Calu3 (cell line): ENCODE measurements at regions not wholly inside any gene's neighbourhood (a gene's known extent, or its start where the extent isn't known, plus 50 kb on each side); places are given as distances from the start of the nearest gene placed in this dataset.

Experiments used
- BruUV-seq: library from RNA; stranded (reverse); fragments of 400-500 nt; replicated peaks from 2 replicates; lab custom pipeline; 2021; lab: Mats Ljungman, UMichigan
- CTCF ChIA-PET: fragments of 300-600 bp; sonication (Branson Sonifier 250); formaldehyde crosslinking; loops from one replicate; lab custom pipeline; 2022; ENCODE audit warnings: antibody characterized with exemption; lab: Charles Lee
- DNase-seq: peaks from one replicate; pipeline ENCODE4 v3.0.0; 2022
- H3K27ac Mint-ChIP-seq: one replicate; pipeline ENCODE4 v1.8.0; 2022; ENCODE audit warnings: mixed read lengths; ENCODE audit not compliant: unreplicated experiment
- H3K27me3 Mint-ChIP-seq: one replicate; pipeline ENCODE4 v1.8.0; 2022; ENCODE audit warnings: mixed read lengths; ENCODE audit not compliant: unreplicated experiment
- H3K36me3 Mint-ChIP-seq: one replicate; pipeline ENCODE4 v1.8.0; 2022; ENCODE audit warnings: mild to moderate bottlenecking, moderate library complexity, mixed read lengths; ENCODE audit not compliant: insufficient read depth, unreplicated experiment
- H3K4me1 Mint-ChIP-seq: one replicate; pipeline ENCODE4 v1.8.0; 2022; ENCODE audit warnings: mild to moderate bottlenecking, low read depth, mixed read lengths; ENCODE audit not compliant: unreplicated experiment
- H3K4me3 Mint-ChIP-seq: one replicate; pipeline ENCODE4 v1.8.0; 2022; ENCODE audit warnings: mild to moderate bottlenecking, low read depth, moderate library complexity, mixed read lengths; ENCODE audit not compliant: unreplicated experiment
- H3K9me3 Mint-ChIP-seq: one replicate; pipeline ENCODE4 v1.8.0; 2022; ENCODE audit warnings: low read depth, mixed read lengths; ENCODE audit not compliant: unreplicated experiment
- CTCF ChIP-seq: fragments of 200-600 bp; IDR thresholded peaks from one replicate; pipeline ENCODE4 v1.8.0; 2022; ENCODE audit warnings: antibody characterized with exemption; ENCODE audit not compliant: unreplicated experiment
- intact Hi-C: fragments of 100-400 bp; cut with micrococcal nuclease; formaldehyde crosslinking; loops from one replicate; pipeline ENCODE4 v1.10.0; 2022; ENCODE audit not compliant: unreplicated experiment

DNA sequence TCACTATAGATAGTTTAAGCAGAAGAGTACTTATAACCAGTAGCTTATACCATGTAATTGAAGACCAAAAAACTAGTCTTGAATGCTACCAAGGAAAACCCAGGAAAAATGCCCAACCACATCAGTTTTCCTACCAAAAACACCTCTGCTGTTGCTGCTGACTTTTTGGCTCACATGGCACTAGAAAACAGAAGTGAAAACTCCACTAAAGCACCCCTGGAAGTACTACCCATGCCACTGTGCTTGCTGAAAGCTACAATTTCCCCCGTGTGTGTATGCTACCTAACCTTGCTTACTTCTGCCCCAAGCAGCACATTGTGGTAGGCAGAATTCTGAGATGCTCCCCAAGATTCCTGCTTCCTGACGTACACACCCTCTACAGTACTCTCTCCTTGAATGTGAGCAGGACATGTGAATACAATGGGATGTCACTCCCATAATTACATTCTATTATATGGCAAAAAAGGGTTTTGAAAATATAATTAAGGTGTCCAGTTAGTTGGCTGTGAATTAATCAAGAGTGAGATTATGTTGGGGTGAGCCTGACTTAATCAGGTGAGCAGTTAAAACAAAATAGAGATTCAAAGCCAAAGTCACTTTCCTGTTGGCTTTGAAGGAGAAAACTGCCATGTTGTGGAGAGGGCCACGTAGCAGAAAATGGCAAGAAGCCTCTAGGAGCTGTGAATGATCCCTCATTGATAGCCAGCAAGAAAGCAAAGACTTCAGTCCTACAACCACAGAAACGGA, 209.8 kb upstream of the MARCKS start:
- CTCF ChIA-PET: no interaction called here
- no TSS peak for BruUV-seq
- Mint-ChIP-seq H3K27ac (no peak overlapping the region), H3K27me3 (no peaks in the 10 kb centered on the region), H3K4me1 (peaks cover 44% of the 10 kb centered on the region), H3K4me3 (no peak overlapping the region), H3K36me3 (peaks cover 4% of the 10 kb centered on the region), H3K9me3 (no peaks in the 10 kb centered on the region)
- intact Hi-C loops: no loop called here
- DNase-seq: no peak
- no peak for TF ChIP-seq CTCF

- intact Hi-C loops: no loop called here
- no peak for TF ChIP-seq CTCF
- H3K9me3 Mint-ChIP-seq: no peaks in the 10 kb centered on the region
- no peaks in the 10 kb centered on the region for H3K36me3 Mint-ChIP-seq
- H3K4me1 Mint-ChIP-seq: peaks cover 31% of the 10 kb centered on the region
- H3K27me3 Mint-ChIP-seq: no peaks in the 10 kb centered on the region
- H3K27ac Mint-ChIP-seq: peak overlapping the region; percentile 56
- no peak for DNase-seq
- CTCF ChIA-PET: no interaction called here
- H3K4me3 Mint-ChIP-seq: peak overlapping the region; percentile 37
- BruUV-seq: no TSS peak
Measured at GRCh38 chr6:113648698-113649097, 208.4 kb upstream of the MARCKS start.

- no peaks in the 10 kb centered on the region for H3K27me3 Mint-ChIP-seq
- no TSS peak for BruUV-seq
- H3K27ac Mint-ChIP-seq: peak overlapping the region; percentile 56
- H3K4me1 Mint-ChIP-seq: peaks cover 32% of the 10 kb centered on the region
- intact Hi-C loops: no loop called here
- H3K36me3 Mint-ChIP-seq: no peaks in the 10 kb centered on the region
- CTCF ChIA-PET: interaction anchor here (0.6 to 0.7 kb wide), 2 partner anchors 14 to 77 kb away, joined by 3 to 4 read pairs; no protein-coding TSS in a partner anchor
- peak; percentile 22 for DNase-seq
- no peak for TF ChIP-seq CTCF
- H3K4me3 Mint-ChIP-seq: peak overlapping the region; percentile 37
- H3K9me3 Mint-ChIP-seq: no peaks in the 10 kb centered on the region
Measured at GRCh38 chr6:113649276-113649675, 207.9 kb upstream of the MARCKS start.

DNA sequence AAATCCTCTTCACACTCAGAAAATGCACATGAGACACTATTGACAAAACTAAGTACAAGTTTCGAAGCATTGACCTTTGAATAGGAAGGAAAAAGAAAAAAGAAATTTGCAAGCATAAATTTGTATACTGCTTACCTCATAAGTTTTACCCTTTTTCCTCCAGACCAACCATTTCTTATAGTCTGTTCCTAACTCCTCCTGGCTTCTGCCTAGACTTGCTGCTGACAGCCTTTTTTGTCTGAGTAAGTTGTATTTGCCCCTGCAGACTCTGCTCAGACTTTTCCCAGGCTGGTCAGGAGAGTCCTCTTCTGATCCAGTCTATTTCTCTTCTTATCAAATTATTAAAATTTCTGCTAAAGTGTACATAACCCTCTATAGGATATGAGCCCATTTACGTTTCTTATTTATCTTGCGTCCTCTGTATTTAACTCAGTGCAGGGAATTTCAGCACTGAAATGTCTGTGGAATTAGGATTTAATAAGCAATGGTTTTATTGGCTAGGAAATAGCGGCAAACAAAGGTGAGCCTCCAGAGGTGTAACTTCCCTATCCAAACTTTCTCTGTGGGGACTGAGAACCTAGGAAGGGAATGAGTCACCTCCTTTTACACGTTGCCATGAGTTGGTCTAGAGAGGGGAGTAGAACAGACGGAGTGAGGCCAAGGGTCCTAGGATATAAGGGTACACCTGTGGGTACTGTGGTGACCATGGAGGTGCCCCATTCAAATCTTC, 207.1 kb upstream of the MARCKS start:
- no peak overlapping the region for H3K4me3 Mint-ChIP-seq
- peaks cover 38% of the 10 kb centered on the region for H3K4me1 Mint-ChIP-seq
- no peak for DNase-seq
- H3K9me3 Mint-ChIP-seq: no peaks in the 10 kb centered on the region
- no TSS peak for BruUV-seq
- no peaks in the 10 kb centered on the region for H3K27me3 Mint-ChIP-seq
- no peaks in the 10 kb centered on the region for H3K36me3 Mint-ChIP-seq
- no peak for TF ChIP-seq CTCF
- CTCF ChIA-PET: interaction anchor here (0.6 to 0.7 kb wide), 2 partner anchors 15 to 77 kb away, joined by 3 to 4 read pairs; no protein-coding TSS in a partner anchor
- H3K27ac Mint-ChIP-seq: no peak overlapping the region
- intact Hi-C loops: loop anchor here (5.0 kb wide), 1 partner anchor 207 kb away; the partner anchor contains the start of gene MARCKS
